ENCODE measurements at regions not wholly inside any gene's neighbourhood (a gene's known extent, or its start where the extent isn't known, plus 50 kb on each side); places are given as distances from the start of the nearest gene placed in this dataset.

- TF ChIP-seq JUN (CRISPR knock-in tag; IDR thresholded peaks at IDR 0.05): no peak
- TF ChIP-seq ATF3 (CRISPR knock-in tag; conservative IDR thresholded peaks at IDR 0.05): no peak
- no peak for TF ChIP-seq PRRX2 (CRISPR knock-in tag; IDR thresholded peaks at IDR 0.05)
- TF ChIP-seq, protein P1, sequence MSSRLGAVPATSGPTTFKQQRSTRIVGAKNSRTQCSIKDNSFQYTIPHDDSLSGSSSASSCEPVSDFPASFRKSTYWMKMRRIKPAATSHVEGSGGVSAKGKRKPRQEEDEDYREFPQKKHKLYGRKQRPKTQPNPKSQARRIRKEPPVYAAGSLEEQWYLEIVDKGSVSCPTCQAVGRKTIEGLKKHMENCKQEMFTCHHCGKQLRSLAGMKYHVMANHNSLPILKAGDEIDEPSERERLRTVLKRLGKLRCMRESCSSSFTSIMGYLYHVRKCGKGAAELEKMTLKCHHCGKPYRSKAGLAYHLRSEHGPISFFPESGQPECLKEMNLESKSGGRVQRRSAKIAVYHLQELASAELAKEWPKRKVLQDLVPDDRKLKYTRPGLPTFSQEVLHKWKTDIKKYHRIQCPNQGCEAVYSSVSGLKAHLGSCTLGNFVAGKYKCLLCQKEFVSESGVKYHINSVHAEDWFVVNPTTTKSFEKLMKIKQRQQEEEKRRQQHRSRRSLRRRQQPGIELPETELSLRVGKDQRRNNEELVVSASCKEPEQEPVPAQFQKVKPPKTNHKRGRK (CRISPR knock-in tag; IDR thresholded peaks at IDR 0.05; ENCODE audit: borderline replicate concordance): no peak
- TF ChIP-seq GABPB1 (CRISPR knock-in tag; IDR thresholded peaks at IDR 0.05): no peak
- TF ChIP-seq, protein P2, sequence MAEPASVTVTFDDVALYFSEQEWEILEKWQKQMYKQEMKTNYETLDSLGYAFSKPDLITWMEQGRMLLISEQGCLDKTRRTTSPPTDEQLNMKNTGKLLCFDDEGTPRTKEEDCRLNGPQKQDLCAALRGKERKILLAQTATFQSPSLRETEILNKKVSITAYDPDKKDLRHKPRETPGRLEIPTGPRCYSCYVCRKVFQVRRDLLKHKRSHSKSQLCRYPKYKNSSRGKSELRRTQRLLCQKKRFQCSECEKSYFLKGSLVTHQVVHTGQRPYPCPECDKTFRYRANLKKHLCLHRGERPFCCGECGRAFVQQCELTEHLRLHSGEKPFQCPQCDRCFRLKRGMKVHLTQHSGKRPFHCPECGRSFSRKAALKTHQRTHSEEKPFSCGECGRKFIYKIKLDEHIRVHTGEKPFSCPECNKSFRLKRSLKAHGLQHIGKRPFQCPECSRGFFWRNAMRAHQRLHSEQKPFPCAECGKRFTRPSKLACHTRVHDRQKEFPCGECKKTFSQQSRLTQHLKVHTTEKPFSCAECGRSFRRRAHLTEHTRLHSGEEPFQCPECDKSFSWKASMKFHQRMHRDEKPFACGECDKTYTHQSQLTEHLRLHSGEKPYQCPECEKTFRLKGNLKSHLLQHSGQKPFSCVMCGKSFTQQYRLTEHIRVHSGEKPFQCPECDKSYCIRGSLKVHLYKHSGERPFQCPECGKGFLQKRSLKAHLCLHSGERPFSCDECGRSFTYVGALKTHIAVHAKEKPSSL (CRISPR knock-in tag; conservative IDR thresholded peaks at IDR 0.05): no peak
- no peak for TF ChIP-seq NFATC4 (CRISPR knock-in tag; IDR thresholded peaks at IDR 0.05)
- TF ChIP-seq JAZF1 (CRISPR knock-in tag; IDR thresholded peaks at IDR 0.05): no peak
- TF ChIP-seq ETV6 (CRISPR knock-in tag; IDR thresholded peaks at IDR 0.05): no peak
- TF ChIP-seq NFYB (CRISPR knock-in tag; conservative IDR thresholded peaks at IDR 0.05; ENCODE audit: low read depth): no peak
- TF ChIP-seq ZNF219 (CRISPR knock-in tag; IDR thresholded peaks at IDR 0.05; ENCODE audit: borderline replicate concordance): no peak
- TF ChIP-seq, protein P3, sequence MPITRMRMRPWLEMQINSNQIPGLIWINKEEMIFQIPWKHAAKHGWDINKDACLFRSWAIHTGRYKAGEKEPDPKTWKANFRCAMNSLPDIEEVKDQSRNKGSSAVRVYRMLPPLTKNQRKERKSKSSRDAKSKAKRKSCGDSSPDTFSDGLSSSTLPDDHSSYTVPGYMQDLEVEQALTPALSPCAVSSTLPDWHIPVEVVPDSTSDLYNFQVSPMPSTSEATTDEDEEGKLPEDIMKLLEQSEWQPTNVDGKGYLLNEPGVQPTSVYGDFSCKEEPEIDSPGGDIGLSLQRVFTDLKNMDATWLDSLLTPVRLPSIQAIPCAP (CRISPR knock-in tag; IDR thresholded peaks at IDR 0.05): no peak
- TF ChIP-seq GTF2I (CRISPR knock-in tag; conservative IDR thresholded peaks at IDR 0.05): no peak
These were observed 146.4 kb upstream of the DCAF8L1 start (continued) for GRCh38 chrX:28127662-28128061.

DNA sequence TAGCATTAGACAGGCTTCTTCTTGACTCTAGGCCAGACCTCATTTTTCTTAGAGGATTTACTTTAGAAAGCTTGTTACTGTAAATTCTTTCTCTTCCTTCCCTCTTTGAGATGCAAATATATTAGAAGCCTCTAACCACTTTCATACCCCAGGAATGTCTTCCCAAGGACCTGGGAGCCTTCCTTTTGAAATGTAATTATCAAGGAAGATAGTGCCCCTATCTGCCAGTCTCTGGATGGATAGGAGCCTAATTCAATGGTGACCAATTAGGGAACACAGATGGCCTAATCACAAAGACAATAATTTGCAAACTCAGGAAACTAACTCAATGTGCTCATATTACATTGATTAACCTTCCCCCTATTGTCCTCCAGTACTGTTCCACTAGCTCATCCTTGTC lies 145.6 kb upstream of the DCAF8L1 start:
- ATAC-seq (peak; percentile 91), DNase-seq (ENCODE audit: low spot score) (no peak)
- peaks cover 86% of the 10 kb centered on the region for H3K27me3 Mint-ChIP-seq (ENCODE audit: low read depth)
- H3K9me3 Mint-ChIP-seq: no peaks in the 10 kb centered on the region
- no peak for TF ChIP-seq ZNF317 (CRISPR knock-in tag; IDR thresholded peaks at IDR 0.05; ENCODE audit: borderline replicate concordance, low read depth)
- TF ChIP-seq, protein P3 (CRISPR knock-in tag; IDR thresholded peaks at IDR 0.05): no peak
- peaks cover 6% of the 10 kb centered on the region; the same call in 1 of the 2 replicates for H3K4me1 Mint-ChIP-seq
- no peak overlapping the region for H3K4me3 Mint-ChIP-seq
- no peaks in the 10 kb centered on the region for H3K36me3 Mint-ChIP-seq
- ChIA-PET POLR2A (no interaction called here), CTCF (interaction anchor here (0.7 to 1.1 kb wide), 2 partner anchors 50 to 469 kb away, joined by 3 read pairs; no protein-coding TSS in a partner anchor)
- H3K27ac Mint-ChIP-seq: no peak overlapping the region

DNA sequence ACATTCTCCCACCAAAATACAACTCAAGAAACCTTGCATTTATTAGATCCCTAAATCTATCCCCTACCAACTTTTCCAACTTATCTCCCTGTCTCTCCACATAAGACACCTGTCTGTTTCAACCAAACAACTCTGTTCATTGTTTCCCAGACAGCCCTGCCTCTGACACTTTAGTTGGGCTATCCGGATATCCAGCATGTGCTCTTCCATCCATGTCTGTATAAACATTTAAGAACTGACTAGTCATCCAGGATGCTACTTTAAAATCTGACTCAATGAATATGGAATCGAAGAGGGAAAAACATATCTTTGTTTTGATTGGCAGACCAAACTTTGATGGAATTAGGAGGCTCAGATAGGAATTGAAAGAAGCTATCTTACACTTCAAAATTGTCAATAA lies 143.2 kb upstream of the DCAF8L1 start:
- ATAC-seq (no peak), DNase-seq (ENCODE audit: low spot score) (no peak)
- ChIA-PET POLR2A (no interaction called here), CTCF (no interaction called here)
- Mint-ChIP-seq H3K27me3 (ENCODE audit: low read depth) (peaks cover 97% of the 10 kb centered on the region), H3K36me3 (no peaks in the 10 kb centered on the region), H3K9me3 (no peaks in the 10 kb centered on the region), H3K4me1 (peaks cover 6% of the 10 kb centered on the region; the same call in 1 of the 2 replicates), H3K4me3 (no peak overlapping the region), H3K27ac (no peak overlapping the region)
- no peak for TF ChIP-seq ZBTB21 (CRISPR knock-in tag; IDR thresholded peaks at IDR 0.05; ENCODE audit: borderline replicate concordance)
- no peak for TF ChIP-seq NFE2L1 (CRISPR knock-in tag; IDR thresholded peaks at IDR 0.05)
- TF ChIP-seq PRRX2 (CRISPR knock-in tag; IDR thresholded peaks at IDR 0.05): no peak
- TF ChIP-seq MXD4 (CRISPR knock-in tag; IDR thresholded peaks at IDR 0.05; ENCODE audit: borderline replicate concordance): no peak
- no peak for TF ChIP-seq HMGA2 (CRISPR knock-in tag; IDR thresholded peaks at IDR 0.05)
- TF ChIP-seq, protein P4, sequence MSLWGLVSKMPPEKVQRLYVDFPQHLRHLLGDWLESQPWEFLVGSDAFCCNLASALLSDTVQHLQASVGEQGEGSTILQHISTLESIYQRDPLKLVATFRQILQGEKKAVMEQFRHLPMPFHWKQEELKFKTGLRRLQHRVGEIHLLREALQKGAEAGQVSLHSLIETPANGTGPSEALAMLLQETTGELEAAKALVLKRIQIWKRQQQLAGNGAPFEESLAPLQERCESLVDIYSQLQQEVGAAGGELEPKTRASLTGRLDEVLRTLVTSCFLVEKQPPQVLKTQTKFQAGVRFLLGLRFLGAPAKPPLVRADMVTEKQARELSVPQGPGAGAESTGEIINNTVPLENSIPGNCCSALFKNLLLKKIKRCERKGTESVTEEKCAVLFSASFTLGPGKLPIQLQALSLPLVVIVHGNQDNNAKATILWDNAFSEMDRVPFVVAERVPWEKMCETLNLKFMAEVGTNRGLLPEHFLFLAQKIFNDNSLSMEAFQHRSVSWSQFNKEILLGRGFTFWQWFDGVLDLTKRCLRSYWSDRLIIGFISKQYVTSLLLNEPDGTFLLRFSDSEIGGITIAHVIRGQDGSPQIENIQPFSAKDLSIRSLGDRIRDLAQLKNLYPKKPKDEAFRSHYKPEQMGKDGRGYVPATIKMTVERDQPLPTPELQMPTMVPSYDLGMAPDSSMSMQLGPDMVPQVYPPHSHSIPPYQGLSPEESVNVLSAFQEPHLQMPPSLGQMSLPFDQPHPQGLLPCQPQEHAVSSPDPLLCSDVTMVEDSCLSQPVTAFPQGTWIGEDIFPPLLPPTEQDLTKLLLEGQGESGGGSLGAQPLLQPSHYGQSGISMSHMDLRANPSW (CRISPR knock-in tag; conservative IDR thresholded peaks at IDR 0.05; ENCODE audit: low read depth): no peak
- TF ChIP-seq PRDM15 (CRISPR knock-in tag; IDR thresholded peaks at IDR 0.05): no peak
- no peak for TF ChIP-seq ATF2 (CRISPR knock-in tag; IDR thresholded peaks at IDR 0.05; ENCODE audit: borderline replicate concordance, low read depth)
